Astrocyte (in vitro differentiated cells and primary cell): ENCODE measurements at regions not wholly inside any gene's neighbourhood (a gene's known extent, or its start where the extent isn't known, plus 50 kb on each side); places are given as distances from the start of the nearest gene placed in this dataset.

Experiments
- CTCF ChIP-seq: IDR thresholded peaks from 2 replicates; pipeline ENCODE4 v1.5.1; 2011; ENCODE audit warnings: low read depth, mild to moderate bottlenecking, inconsistent platforms, low read length, moderate library complexity; ENCODE audit not compliant: insufficient read depth
- EZH2 ChIP-seq: IDR thresholded peaks from 2 replicates; pipeline ENCODE4 v1.6.1; 2012; ENCODE audit warnings: mild to moderate bottlenecking, low read length, inconsistent platforms; ENCODE audit not compliant: insufficient read depth

GRCh38 chr4:156029691-156030090 lies 76.0 kb upstream of the CTSO start:
- TF ChIP-seq CTCF (no peak), EZH2 (no peak)
